ENCODE measurements at regions not wholly inside any gene's neighbourhood (a gene's known extent, or its start where the extent isn't known, plus 50 kb on each side); places are given as distances from the start of the nearest gene placed in this dataset.

GRCh38 chr3:59684766-59685165 is 634.9 kb upstream of the CFAP20DC start:
- TF ChIP-seq CTCF (IDR thresholded peaks at IDR 0.05; ENCODE audit: poor library complexity): no peak
- TF ChIP-seq EZH2phosphoT487 (IDR thresholded peaks at IDR 0.05; ENCODE audit: low read depth, severe bottlenecking, unreplicated experiment): no peak
- TF ChIP-seq EZH2 (IDR thresholded peaks at IDR 0.05; ENCODE audit: borderline replicate concordance): no peak

Measured in hepatocyte (in vitro differentiated cells).